K562 (cell line): ENCODE measurements at regions not wholly inside any gene's neighbourhood (a gene's known extent, or its start where the extent isn't known, plus 50 kb on each side); places are given as distances from the start of the nearest gene placed in this dataset.

Source experiments
- CBFA2T3 ChIP-seq: fragments of 450-650 bp; IDR thresholded peaks from 2 replicates; pipeline ENCODE4 v1.6.1; 2017
- CBX5 ChIP-seq: IDR thresholded peaks from 2 replicates; pipeline ENCODE4 v1.6.1; 2014; ENCODE audit warnings: low read depth, borderline replicate concordance
- FOXK2 ChIP-seq, 2 experiments: fragments of 450-650 bp; IDR thresholded peaks in 1 of 2; conservative IDR thresholded peaks in 1 of 2; 2 replicates each; pipeline ENCODE4 v1.6.1; 2016; ENCODE audit warnings: low read depth in 2 of 2, mild to moderate bottlenecking in 1 of 2
- HIVEP1 ChIP-seq: fragments of 250-450 bp; sonication (Bioruptor Pico); IDR thresholded peaks from 2 replicates; pipeline ENCODE4 v1.4.0; 2020; ENCODE audit warnings: mild to moderate bottlenecking
- HMG20A ChIP-seq: fragments of 450-650 bp; formaldehyde crosslinking; conservative IDR thresholded peaks from 2 replicates; pipeline ENCODE4 v1.4.0; 2020; ENCODE audit warnings: mild to moderate bottlenecking, mixed read lengths
- KDM1A ChIP-seq, 2 experiments: fragments of 450-650 bp; IDR thresholded peaks; 2 replicates each; pipeline ENCODE4 v1.6.1; 2016; ENCODE audit warnings: mild to moderate bottlenecking in 2 of 2
- LCOR ChIP-seq: sonication (generic); formaldehyde crosslinking; IDR thresholded peaks from 2 replicates; pipeline ENCODE4 v1.8.0; 2022; ENCODE audit warnings: mild to moderate bottlenecking, missing genetic modification reagents
- NFIC ChIP-seq: fragments of 450-650 bp; IDR thresholded peaks from 2 replicates; pipeline ENCODE4 v1.6.1; 2017; ENCODE audit warnings: mild to moderate bottlenecking, inconsistent platforms
- NR2C2 ChIP-seq, 2 experiments: fragments of 200-800 bp in 1 of 2; sonication (Bioruptor generic) in 1 of 2; sonication (generic) in 1 of 2; formaldehyde crosslinking in 1 of 2; IDR thresholded peaks; 2 replicates each; pipeline versions ENCODE4 v1.6.1 to v1.8.0; 2016 to 2022; ENCODE audit warnings: mild to moderate bottlenecking in 1 of 2, missing compliant biosample characterization in 1 of 2, missing genetic modification characterization in 1 of 2, missing genetic modification reagents in 1 of 2
- PCBP2 ChIP-seq: fragments of 200-400 bp; formaldehyde crosslinking; IDR thresholded peaks from 2 replicates; pipeline ENCODE4 v1.6.1; 2018; ENCODE audit warnings: low read length, low read depth, mild to moderate bottlenecking, moderate library complexity; ENCODE audit not compliant: poor library complexity, severe bottlenecking
- PHB2 ChIP-seq: fragments of 450-650 bp; IDR thresholded peaks from 2 replicates; pipeline ENCODE4 v1.6.1; 2017; ENCODE audit warnings: low read depth
- POLR2AphosphoS2 ChIP-seq: IDR thresholded peaks from 2 replicates; pipeline ENCODE4 v1.6.1; 2012; ENCODE audit warnings: low read length, improper control_type of control experiment
- SMARCC2 ChIP-seq: fragments of 450-650 bp; IDR thresholded peaks from 2 replicates; pipeline ENCODE4 v1.6.1; 2017; ENCODE audit warnings: antibody characterized with exemption, moderate library complexity, mild to moderate bottlenecking, low read depth
- YY1 ChIP-seq, 3 experiments: IDR thresholded peaks; 2 replicates each; pipeline ENCODE4 v1.6.1; 2011; ENCODE audit warnings: low read length in 2 of 3, mild to moderate bottlenecking in 2 of 3, moderate library complexity in 2 of 3, borderline replicate concordance in 1 of 3, control low read depth in 1 of 3, low read depth in 1 of 3; ENCODE audit not compliant: insufficient read depth in 3 of 3, insufficient replicate concordance in 2 of 3, control insufficient read depth in 1 of 3, insufficient read length in 1 of 3; ENCODE audit errors: extremely low read depth in 1 of 3
- ZNF253 ChIP-seq: fragments of 250-450 bp; sonication (Bioruptor Pico); conservative IDR thresholded peaks from 2 replicates; pipeline ENCODE4 v1.6.1; 2021; ENCODE audit warnings: mild to moderate bottlenecking
- TF ChIP-seq, protein P1 (sequence below): sonication (generic); formaldehyde crosslinking; IDR thresholded peaks from 2 replicates; pipeline ENCODE4 v1.8.1; 2023; ENCODE audit warnings: mild to moderate bottlenecking, missing genetic modification reagents
- TF ChIP-seq, protein P2 (sequence below), 2 experiments: fragments of 450-650 bp; IDR thresholded peaks; 2 replicates each; pipeline ENCODE4 v1.6.1; 2016
- TF ChIP-seq, protein P3 (sequence below): fragments of 450-650 bp; IDR thresholded peaks from 2 replicates; pipeline ENCODE4 v1.6.1; 2016
- TF ChIP-seq, protein P4 (sequence below), 2 experiments: fragments of 450-650 bp; IDR thresholded peaks; 2 replicates each; pipeline ENCODE4 v1.6.1; 2018; ENCODE audit warnings: mild to moderate bottlenecking in 2 of 2, low read depth in 1 of 2; ENCODE audit not compliant: partially characterized antibody in 2 of 2
- TF ChIP-seq, protein P5 (sequence below): sonication (generic); formaldehyde crosslinking; IDR thresholded peaks from 2 replicates; pipeline ENCODE4 v1.8.0; 2022; ENCODE audit warnings: mild to moderate bottlenecking, missing genetic modification reagents

DNA sequence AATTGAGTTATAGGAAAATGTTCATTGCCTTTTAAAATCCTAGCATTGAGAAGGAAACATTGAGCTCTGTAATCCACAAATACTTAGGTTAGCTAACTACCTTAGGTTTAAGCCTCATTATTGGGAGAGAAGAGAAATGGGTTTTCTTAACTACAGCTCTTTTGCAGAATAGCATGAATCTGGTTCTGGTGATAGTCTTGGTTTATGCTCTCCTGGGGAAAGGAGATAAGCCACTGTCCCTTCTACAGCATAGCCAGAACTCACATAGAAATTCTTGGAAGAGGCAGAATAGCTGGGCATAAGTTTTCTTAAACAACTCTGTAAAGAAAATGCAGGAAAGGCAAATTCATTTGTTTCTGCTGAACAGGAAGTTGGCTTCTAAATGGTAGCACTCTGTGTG lies 378.6 kb upstream of the CHRM2 start (continued):
- TF ChIP-seq, protein P1, sequence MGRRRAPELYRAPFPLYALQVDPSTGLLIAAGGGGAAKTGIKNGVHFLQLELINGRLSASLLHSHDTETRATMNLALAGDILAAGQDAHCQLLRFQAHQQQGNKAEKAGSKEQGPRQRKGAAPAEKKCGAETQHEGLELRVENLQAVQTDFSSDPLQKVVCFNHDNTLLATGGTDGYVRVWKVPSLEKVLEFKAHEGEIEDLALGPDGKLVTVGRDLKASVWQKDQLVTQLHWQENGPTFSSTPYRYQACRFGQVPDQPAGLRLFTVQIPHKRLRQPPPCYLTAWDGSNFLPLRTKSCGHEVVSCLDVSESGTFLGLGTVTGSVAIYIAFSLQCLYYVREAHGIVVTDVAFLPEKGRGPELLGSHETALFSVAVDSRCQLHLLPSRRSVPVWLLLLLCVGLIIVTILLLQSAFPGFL, result no peak
- TF ChIP-seq NFIC (peak; percentile 63), POLR2AphosphoS2 (no peak), NR2C2 (CRISPR knock-in tag; IDR thresholded peaks at IDR 0.05) (no peak), NR2C2 (tag; IDR thresholded peaks at IDR 0.05) (no peak), YY1 (IDR thresholded peaks at IDR 0.05; ENCODE audit: borderline replicate concordance in 1 of 3, control insufficient read depth in 1 of 3, extremely low read depth in 1 of 3, insufficient read depth in 3 of 3, insufficient read length in 1 of 3, insufficient replicate concordance in 2 of 3, low read depth in 1 of 3, low read length in 2 of 3) (no peak), HIVEP1 (CRISPR knock-in tag) (no peak), CBX5 (no peak), CBFA2T3 (peak; percentile 94), ZNF253 (no peak), SMARCC2 (peak; percentile 75; the same call in 1 of the 2 replicates), KDM1A (IDR thresholded peaks at IDR 0.05) (peak; percentile 69 to 74; a peak in 2 of 4 replicates), PHB2 (no peak; the same call in none of the 2 replicates), FOXK2 (conservative IDR thresholded peaks at IDR 0.05 in 1 of 2, IDR thresholded peaks at IDR 0.05 in 1 of 2; ENCODE audit: low read depth in 2 of 2) (0 out of 4 replicates have a peak, but pooled peaks of 1 of the 2 experiments have one; percentile 21), HMG20A (CRISPR knock-in tag) (no peak), LCOR (CRISPR knock-in tag) (no peak), PCBP2 (no peak)
- TF ChIP-seq, protein P2, sequence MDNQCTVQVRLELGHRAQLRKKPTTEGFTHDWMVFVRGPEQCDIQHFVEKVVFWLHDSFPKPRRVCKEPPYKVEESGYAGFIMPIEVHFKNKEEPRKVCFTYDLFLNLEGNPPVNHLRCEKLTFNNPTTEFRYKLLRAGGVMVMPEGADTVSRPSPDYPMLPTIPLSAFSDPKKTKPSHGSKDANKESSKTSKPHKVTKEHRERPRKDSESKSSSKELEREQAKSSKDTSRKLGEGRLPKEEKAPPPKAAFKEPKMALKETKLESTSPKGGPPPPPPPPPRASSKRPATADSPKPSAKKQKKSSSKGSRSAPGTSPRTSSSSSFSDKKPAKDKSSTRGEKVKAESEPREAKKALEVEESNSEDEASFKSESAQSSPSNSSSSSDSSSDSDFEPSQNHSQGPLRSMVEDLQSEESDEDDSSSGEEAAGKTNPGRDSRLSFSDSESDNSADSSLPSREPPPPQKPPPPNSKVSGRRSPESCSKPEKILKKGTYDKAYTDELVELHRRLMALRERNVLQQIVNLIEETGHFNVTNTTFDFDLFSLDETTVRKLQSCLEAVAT (IDR thresholded peaks at IDR 0.05), result no peak
- TF ChIP-seq, protein P3, sequence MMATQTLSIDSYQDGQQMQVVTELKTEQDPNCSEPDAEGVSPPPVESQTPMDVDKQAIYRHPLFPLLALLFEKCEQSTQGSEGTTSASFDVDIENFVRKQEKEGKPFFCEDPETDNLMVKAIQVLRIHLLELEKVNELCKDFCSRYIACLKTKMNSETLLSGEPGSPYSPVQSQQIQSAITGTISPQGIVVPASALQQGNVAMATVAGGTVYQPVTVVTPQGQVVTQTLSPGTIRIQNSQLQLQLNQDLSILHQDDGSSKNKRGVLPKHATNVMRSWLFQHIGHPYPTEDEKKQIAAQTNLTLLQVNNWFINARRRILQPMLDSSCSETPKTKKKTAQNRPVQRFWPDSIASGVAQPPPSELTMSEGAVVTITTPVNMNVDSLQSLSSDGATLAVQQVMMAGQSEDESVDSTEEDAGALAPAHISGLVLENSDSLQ, result no peak
- TF ChIP-seq, protein P4, sequence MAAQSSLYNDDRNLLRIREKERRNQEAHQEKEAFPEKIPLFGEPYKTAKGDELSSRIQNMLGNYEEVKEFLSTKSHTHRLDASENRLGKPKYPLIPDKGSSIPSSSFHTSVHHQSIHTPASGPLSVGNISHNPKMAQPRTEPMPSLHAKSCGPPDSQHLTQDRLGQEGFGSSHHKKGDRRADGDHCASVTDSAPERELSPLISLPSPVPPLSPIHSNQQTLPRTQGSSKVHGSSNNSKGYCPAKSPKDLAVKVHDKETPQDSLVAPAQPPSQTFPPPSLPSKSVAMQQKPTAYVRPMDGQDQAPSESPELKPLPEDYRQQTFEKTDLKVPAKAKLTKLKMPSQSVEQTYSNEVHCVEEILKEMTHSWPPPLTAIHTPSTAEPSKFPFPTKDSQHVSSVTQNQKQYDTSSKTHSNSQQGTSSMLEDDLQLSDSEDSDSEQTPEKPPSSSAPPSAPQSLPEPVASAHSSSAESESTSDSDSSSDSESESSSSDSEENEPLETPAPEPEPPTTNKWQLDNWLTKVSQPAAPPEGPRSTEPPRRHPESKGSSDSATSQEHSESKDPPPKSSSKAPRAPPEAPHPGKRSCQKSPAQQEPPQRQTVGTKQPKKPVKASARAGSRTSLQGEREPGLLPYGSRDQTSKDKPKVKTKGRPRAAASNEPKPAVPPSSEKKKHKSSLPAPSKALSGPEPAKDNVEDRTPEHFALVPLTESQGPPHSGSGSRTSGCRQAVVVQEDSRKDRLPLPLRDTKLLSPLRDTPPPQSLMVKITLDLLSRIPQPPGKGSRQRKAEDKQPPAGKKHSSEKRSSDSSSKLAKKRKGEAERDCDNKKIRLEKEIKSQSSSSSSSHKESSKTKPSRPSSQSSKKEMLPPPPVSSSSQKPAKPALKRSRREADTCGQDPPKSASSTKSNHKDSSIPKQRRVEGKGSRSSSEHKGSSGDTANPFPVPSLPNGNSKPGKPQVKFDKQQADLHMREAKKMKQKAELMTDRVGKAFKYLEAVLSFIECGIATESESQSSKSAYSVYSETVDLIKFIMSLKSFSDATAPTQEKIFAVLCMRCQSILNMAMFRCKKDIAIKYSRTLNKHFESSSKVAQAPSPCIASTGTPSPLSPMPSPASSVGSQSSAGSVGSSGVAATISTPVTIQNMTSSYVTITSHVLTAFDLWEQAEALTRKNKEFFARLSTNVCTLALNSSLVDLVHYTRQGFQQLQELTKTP (IDR thresholded peaks at IDR 0.05; ENCODE audit: low read depth in 1 of 2, partially characterized antibody in 2 of 2), result no peak
- TF ChIP-seq, protein P5, sequence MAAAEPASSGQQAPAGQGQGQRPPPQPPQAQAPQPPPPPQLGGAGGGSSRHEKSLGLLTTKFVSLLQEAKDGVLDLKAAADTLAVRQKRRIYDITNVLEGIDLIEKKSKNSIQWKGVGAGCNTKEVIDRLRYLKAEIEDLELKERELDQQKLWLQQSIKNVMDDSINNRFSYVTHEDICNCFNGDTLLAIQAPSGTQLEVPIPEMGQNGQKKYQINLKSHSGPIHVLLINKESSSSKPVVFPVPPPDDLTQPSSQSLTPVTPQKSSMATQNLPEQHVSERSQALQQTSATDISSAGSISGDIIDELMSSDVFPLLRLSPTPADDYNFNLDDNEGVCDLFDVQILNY (CRISPR knock-in tag), result no peak
